ENCODE measurements at regions not wholly inside any gene's neighbourhood (a gene's known extent, or its start where the extent isn't known, plus 50 kb on each side); places are given as distances from the start of the nearest gene placed in this dataset.

DNA sequence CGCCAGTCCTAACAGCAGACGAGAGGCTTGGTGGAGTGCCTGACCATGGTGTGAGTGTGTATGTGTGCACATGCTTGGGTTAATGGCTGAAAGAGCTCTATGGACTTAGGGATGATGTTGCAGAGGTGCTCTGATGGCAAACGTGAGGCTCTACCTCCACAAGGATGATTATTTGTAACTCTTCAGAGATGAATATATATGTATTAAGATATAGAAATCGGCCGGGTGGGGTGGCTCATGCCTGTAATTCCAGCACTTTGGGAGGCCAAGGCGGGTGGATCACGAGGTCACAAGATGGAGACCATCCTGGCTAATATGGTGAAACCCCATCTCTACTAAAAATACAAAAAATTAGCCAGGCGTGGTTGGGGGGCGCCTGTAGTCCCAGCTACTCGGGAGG lies 253.4 kb upstream of the CDH18 start:
- H3K4me1 Mint-ChIP-seq (ENCODE audit: insufficient read depth, unreplicated experiment): no peaks in the 10 kb centered on the region
- no TSS peak for BruUV-seq (replicated peaks)
- H3K36me3 Mint-ChIP-seq (ENCODE audit: insufficient read depth, unreplicated experiment): no peaks in the 10 kb centered on the region
- H3K9me3 Mint-ChIP-seq (ENCODE audit: unreplicated experiment): no peaks in the 10 kb centered on the region
- H3K27ac Mint-ChIP-seq (ENCODE audit: low read depth, unreplicated experiment): no peak overlapping the region
- TF ChIP-seq, protein P1, sequence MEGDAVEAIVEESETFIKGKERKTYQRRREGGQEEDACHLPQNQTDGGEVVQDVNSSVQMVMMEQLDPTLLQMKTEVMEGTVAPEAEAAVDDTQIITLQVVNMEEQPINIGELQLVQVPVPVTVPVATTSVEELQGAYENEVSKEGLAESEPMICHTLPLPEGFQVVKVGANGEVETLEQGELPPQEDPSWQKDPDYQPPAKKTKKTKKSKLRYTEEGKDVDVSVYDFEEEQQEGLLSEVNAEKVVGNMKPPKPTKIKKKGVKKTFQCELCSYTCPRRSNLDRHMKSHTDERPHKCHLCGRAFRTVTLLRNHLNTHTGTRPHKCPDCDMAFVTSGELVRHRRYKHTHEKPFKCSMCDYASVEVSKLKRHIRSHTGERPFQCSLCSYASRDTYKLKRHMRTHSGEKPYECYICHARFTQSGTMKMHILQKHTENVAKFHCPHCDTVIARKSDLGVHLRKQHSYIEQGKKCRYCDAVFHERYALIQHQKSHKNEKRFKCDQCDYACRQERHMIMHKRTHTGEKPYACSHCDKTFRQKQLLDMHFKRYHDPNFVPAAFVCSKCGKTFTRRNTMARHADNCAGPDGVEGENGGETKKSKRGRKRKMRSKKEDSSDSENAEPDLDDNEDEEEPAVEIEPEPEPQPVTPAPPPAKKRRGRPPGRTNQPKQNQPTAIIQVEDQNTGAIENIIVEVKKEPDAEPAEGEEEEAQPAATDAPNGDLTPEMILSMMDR (IDR thresholded peaks at IDR 0.05; ENCODE audit: unreplicated experiment): no peak
- no peaks in the 10 kb centered on the region for H3K27me3 Mint-ChIP-seq (ENCODE audit: insufficient read depth, unreplicated experiment)
- H3K4me3 Mint-ChIP-seq (ENCODE audit: unreplicated experiment): no peak overlapping the region
- CTCF ChIA-PET: interaction anchor here (0.5 kb wide), 1 partner anchor 24 kb away, joined by 3 read pairs; no protein-coding TSS in a partner anchor
- intact Hi-C loops (cut with micrococcal nuclease): loop anchor here (10.0 kb wide), 1 partner anchor 143 kb away; no protein-coding TSS in a partner anchor
- no peak for DNase-seq (ENCODE audit: unreplicated experiment)
- POLR2A ChIA-PET: no interaction called here

DNA sequence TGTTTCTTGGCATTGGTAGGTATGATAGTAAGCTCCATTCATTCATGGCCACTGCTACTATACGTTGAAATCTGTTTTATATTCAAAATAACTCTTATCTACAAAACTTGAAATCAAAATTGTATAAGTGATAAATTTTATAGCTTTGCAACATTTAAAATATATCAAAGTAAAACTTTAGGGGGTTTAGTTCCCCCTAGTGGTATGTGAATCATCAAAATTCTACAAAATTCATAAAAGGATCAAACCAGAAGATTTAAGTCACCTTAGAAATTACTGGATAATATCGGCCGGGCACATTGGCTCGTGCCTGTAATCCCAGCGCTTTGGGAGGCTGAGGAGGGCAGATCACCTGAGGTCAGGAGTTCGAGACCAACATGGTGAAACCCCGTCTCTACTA lies 243.0 kb upstream of the CDH18 start:
- DNase-seq (ENCODE audit: unreplicated experiment): no peak
- TF ChIP-seq, protein P1 (IDR thresholded peaks at IDR 0.05; ENCODE audit: unreplicated experiment): no peak
- H3K36me3 Mint-ChIP-seq (ENCODE audit: insufficient read depth, unreplicated experiment): no peaks in the 10 kb centered on the region
- no peak overlapping the region for H3K27ac Mint-ChIP-seq (ENCODE audit: low read depth, unreplicated experiment)
- CTCF ChIA-PET: no interaction called here
- intact Hi-C loops (cut with micrococcal nuclease): loop anchor here (5.0 kb wide), 1 partner anchor 1369 kb away; no protein-coding TSS in a partner anchor
- no TSS peak for BruUV-seq (replicated peaks)
- POLR2A ChIA-PET: interaction anchor here (0.7 kb wide), 1 partner anchor 677 kb away, joined by 3 read pairs; no protein-coding TSS in a partner anchor
- no peaks in the 10 kb centered on the region for H3K9me3 Mint-ChIP-seq (ENCODE audit: unreplicated experiment)
- peaks cover 10% of the 10 kb centered on the region for H3K4me1 Mint-ChIP-seq (ENCODE audit: insufficient read depth, unreplicated experiment)
- no peak overlapping the region for H3K4me3 Mint-ChIP-seq (ENCODE audit: unreplicated experiment)
- H3K27me3 Mint-ChIP-seq (ENCODE audit: insufficient read depth, unreplicated experiment): no peaks in the 10 kb centered on the region

DNA sequence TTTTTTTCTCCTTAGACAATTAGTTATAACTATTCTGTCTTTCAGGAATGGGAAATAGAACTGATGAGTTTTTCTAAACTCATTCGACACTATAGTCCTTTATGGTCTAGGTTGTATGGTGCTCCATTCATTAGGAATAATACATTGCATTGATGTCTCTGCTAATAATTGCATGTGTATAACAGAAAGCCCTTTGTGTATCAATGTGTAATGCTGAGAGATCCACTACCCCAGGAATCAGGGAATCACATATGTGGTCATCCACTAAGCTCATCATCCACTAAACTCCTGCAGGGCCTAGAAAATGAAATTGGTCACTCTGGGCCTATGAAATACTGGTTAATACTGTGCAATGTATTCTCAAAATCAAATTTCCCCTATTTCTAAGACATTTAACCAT lies 242.0 kb upstream of the CDH18 start:
- CTCF ChIA-PET: interaction anchor here (0.6 to 1.2 kb wide), 2 partner anchors 23 to 342 kb away, joined by 3 read pairs; no protein-coding TSS in a partner anchor

DNA sequence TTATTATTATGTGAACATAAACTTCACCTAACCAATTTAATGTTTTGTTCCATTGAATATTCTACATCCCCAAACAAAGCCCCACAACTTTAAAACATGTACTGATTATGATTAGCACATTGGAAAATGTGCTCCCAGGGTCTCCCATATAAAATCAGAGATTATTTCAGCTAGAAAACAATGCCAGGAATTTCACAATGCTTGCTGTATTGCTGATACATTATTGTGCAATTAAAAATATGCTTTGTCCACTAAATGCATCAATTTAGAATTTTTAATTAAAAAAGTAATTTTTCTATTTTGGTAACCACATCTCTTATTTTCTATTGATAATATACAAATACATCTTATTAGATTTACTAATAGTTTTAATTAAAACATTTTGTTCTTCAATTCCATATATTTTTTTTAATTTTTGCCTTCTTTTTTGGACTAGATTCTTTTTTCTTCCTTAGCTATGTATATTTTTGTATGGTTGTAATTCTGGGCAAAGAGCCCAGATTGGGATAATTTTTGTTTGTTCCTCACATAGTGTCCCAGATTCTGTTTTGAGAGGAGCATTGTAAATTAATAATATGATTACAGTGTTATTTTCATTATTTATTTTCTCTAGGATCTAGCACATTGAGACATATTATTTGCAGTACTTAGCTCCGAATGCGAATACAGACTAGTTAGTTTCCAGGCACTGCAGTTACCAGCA lies 241.5 kb upstream of the CDH18 start:
- H3K4me1 Mint-ChIP-seq (ENCODE audit: insufficient read depth, unreplicated experiment): peaks cover 10% of the 10 kb centered on the region
- CTCF ChIA-PET: interaction anchor here (0.6 to 1.2 kb wide), 2 partner anchors 24 to 343 kb away, joined by 3 read pairs; no protein-coding TSS in a partner anchor
- POLR2A ChIA-PET: no interaction called here
- peak; percentile 6 for DNase-seq (ENCODE audit: unreplicated experiment)
- intact Hi-C loops (cut with micrococcal nuclease): loop anchor here (5.0 kb wide), 1 partner anchor 1367 kb away; no protein-coding TSS in a partner anchor
- TF ChIP-seq, protein P1 (IDR thresholded peaks at IDR 0.05; ENCODE audit: unreplicated experiment): no peak
- H3K9me3 Mint-ChIP-seq (ENCODE audit: unreplicated experiment): no peaks in the 10 kb centered on the region
- H3K27ac Mint-ChIP-seq (ENCODE audit: low read depth, unreplicated experiment): no peak overlapping the region
- H3K27me3 Mint-ChIP-seq (ENCODE audit: insufficient read depth, unreplicated experiment): no peaks in the 10 kb centered on the region
- H3K4me3 Mint-ChIP-seq (ENCODE audit: unreplicated experiment): no peak overlapping the region
- no TSS peak for BruUV-seq (replicated peaks)
- no peaks in the 10 kb centered on the region for H3K36me3 Mint-ChIP-seq (ENCODE audit: insufficient read depth, unreplicated experiment)

More for the DNA sequence above, 242.0 kb upstream of the CDH18 start:
- Mint-ChIP-seq H3K27me3 (ENCODE audit: insufficient read depth, unreplicated experiment) (no peaks in the 10 kb centered on the region), H3K4me3 (ENCODE audit: unreplicated experiment) (no peak overlapping the region), H3K27ac (ENCODE audit: low read depth, unreplicated experiment) (no peak overlapping the region), H3K36me3 (ENCODE audit: insufficient read depth, unreplicated experiment) (no peaks in the 10 kb centered on the region), H3K9me3 (ENCODE audit: unreplicated experiment) (no peaks in the 10 kb centered on the region), H3K4me1 (ENCODE audit: insufficient read depth, unreplicated experiment) (peaks cover 10% of the 10 kb centered on the region)
- POLR2A ChIA-PET: no interaction called here
- intact Hi-C loops (cut with micrococcal nuclease): loop anchor here (5.0 kb wide), 1 partner anchor 1368 kb away; no protein-coding TSS in a partner anchor
- BruUV-seq (replicated peaks): no TSS peak
- TF ChIP-seq, protein P1 (IDR thresholded peaks at IDR 0.05; ENCODE audit: unreplicated experiment): no peak
- DNase-seq (ENCODE audit: unreplicated experiment): no peak
